T-cell (primary cell): ENCODE measurements at regions not wholly inside any gene's neighbourhood (a gene's known extent, or its start where the extent isn't known, plus 50 kb on each side); places are given as distances from the start of the nearest gene placed in this dataset.
"Not testable (repeated sequence)": the region's sequence is repeated elsewhere in the genome, so short reads cannot be mapped to it uniquely, and the experiment has no call there.

Experiments used
- ATAC-seq, 4 experiments: fragments of 200-7000 bp in 3 of 4; fragments of 150-1000 bp in 1 of 4; cut with Tn5 transposase; replicated peaks in 1 of 4; 1 replicate in 3 of 4; 2 replicates in 1 of 4; pipeline ENCODE4 v1.10.0; 2021; ENCODE audit warnings: moderate library complexity in 3 of 4, mild to moderate bottlenecking in 2 of 4, moderate number of reproducible peaks in 1 of 4
- CTCF ChIA-PET, 2 donors: fragments of 300-600 bp; sonication (Branson Sonifier 250); formaldehyde crosslinking; loops; one replicate each; lab custom pipeline; 2022; ENCODE audit warnings: antibody characterized with exemption in 2 of 2; lab: Charles Lee
- POLR2A ChIA-PET, 2 donors: fragments of 300-600 bp; sonication (Branson Sonifier 250); formaldehyde crosslinking; loops; one replicate each; lab custom pipeline; 2022; ENCODE audit warnings: antibody characterized with exemption in 2 of 2; lab: Charles Lee
- DNase-seq, 35 experiments: peaks; one replicate each; pipeline versions ENCODE4 v3.0.0 to v3.0.0-alpha.2; 2013 to 2023
- H3K27ac ChIP-seq: one replicate; pipeline ENCODE4 v1.5.1; 2013; ENCODE audit warnings: low read length
- H3K27me3 ChIP-seq, 2 experiments: replicated peaks in 1 of 2; 1 replicate in 1 of 2; 2 replicates in 1 of 2; pipeline versions ENCODE4 v1.6.1 to v1.7.0; 2013; ENCODE audit warnings: low read length in 1 of 2, mixed read lengths in 1 of 2; ENCODE audit not compliant: control insufficient read depth in 2 of 2, insufficient read depth in 2 of 2; ENCODE audit errors: extremely low read depth in 1 of 2
- H3K36me3 ChIP-seq, 2 donors: 1 replicate in 1 of 2; 2 replicates in 1 of 2; pipeline versions ENCODE4 v1.6.1 to v1.7.0; 2013; ENCODE audit warnings: low read length in 1 of 2; ENCODE audit not compliant: control insufficient read depth in 2 of 2, insufficient read depth in 1 of 2; ENCODE audit errors: extremely low read depth in 1 of 2
- H3K4me1 ChIP-seq, 2 experiments: 1 replicate in 1 of 2; 2 replicates in 1 of 2; pipeline versions ENCODE4 v1.6.1 to v1.7.0; 2013; ENCODE audit warnings: low read length in 2 of 2, mixed read lengths in 1 of 2; ENCODE audit not compliant: insufficient read depth in 2 of 2, control insufficient read depth in 1 of 2; ENCODE audit errors: extremely low read depth in 1 of 2
- H3K4me3 ChIP-seq, 2 donors: 1 replicate in 1 of 2; 2 replicates in 1 of 2; pipeline versions ENCODE4 v1.5.1 to v1.7.0; 2013; ENCODE audit warnings: mild to moderate bottlenecking in 2 of 2, low read length in 1 of 2, moderate library complexity in 1 of 2; ENCODE audit not compliant: control insufficient read depth in 1 of 2; ENCODE audit errors: extremely low read depth in 1 of 2
- H3K9me3 ChIP-seq: 2 replicates; pipeline ENCODE4 v1.7.0; 2013
- H3K27ac Mint-ChIP-seq, 2 donors: one replicate each; pipeline ENCODE4 v1.8.0; 2020 to 2021; ENCODE audit warnings: mild to moderate bottlenecking in 2 of 2, mixed read lengths in 2 of 2
- H3K27me3 Mint-ChIP-seq, 2 donors: one replicate each; pipeline ENCODE4 v1.8.0; 2021 to 2022; ENCODE audit warnings: mixed read lengths in 2 of 2
- H3K36me3 Mint-ChIP-seq: one replicate; pipeline ENCODE4 v1.8.0; 2021; ENCODE audit warnings: mixed read lengths
- H3K4me1 Mint-ChIP-seq, 3 donors: one replicate each; pipeline ENCODE4 v1.8.0; 2020 to 2022; ENCODE audit warnings: mixed read lengths in 3 of 3, mild to moderate bottlenecking in 1 of 3
- H3K4me3 Mint-ChIP-seq, 3 donors: one replicate each; pipeline ENCODE4 v1.8.0; 2020 to 2022; ENCODE audit warnings: mild to moderate bottlenecking in 3 of 3, mixed read lengths in 3 of 3, moderate library complexity in 3 of 3
- H3K9me3 Mint-ChIP-seq, 3 donors: one replicate each; pipeline ENCODE4 v1.8.0; 2020 to 2022; ENCODE audit warnings: mixed read lengths in 3 of 3
- WGBS: methylation state at CpG from one replicate; pipeline ENCODE4 v1.1.5; 2013; ENCODE audit warnings: missing lambda C conversion rate; ENCODE audit not compliant: insufficient coverage; 5-methylcytosine and 5-hydroxymethylcytosine counted together

DNA sequence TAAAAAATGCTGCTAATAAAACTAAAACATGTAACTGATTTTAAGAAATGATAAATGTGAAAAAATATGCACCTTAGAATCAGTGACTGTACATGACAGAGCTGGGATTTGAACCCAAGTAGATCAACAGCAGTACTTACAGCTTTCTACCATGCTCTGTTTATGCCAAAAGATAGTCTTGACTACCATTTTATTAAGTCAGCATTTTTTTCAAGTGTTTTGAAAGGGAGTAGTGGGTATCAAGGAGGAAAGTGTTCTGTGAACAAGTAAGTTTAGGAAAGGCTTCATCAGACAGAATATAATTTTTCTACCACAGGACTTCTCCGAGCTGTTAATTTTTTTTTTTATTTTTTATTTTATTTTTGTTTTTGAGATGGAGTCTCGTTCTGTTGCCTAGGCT lies 180.4 kb upstream of the GLRA1 start:
- Histone ChIP-seq H3K9me3 (no peaks in the 10 kb centered on the region), H3K36me3 (no peaks in the 10 kb centered on the region), H3K4me3 (no peak overlapping the region), H3K4me1 (no peaks in the 10 kb centered on the region), H3K27me3 (peaks cover 0 to 2% of the 10 kb centered on the region in 2 experiments), H3K27ac (no peak overlapping the region)
- ChIA-PET CTCF (no interaction called here), POLR2A (no interaction called here)
- ATAC-seq (no peak), DNase-seq (no peak)
- WGBS = no CpG with 5 or more reads among the region's 2 CpGs
- peaks cover 4 to 18% (median 5%) of the 10 kb centered on the region in 3 donors for H3K9me3 Mint-ChIP-seq
- no peak overlapping the region for H3K4me3 Mint-ChIP-seq
- H3K27me3 Mint-ChIP-seq = peaks cover 0 to 11% of the 10 kb centered on the region in 2 donors
- no peaks in the 10 kb centered on the region for H3K4me1 Mint-ChIP-seq
- H3K36me3 Mint-ChIP-seq = no peaks in the 10 kb centered on the region
- no peak overlapping the region for H3K27ac Mint-ChIP-seq

DNA sequence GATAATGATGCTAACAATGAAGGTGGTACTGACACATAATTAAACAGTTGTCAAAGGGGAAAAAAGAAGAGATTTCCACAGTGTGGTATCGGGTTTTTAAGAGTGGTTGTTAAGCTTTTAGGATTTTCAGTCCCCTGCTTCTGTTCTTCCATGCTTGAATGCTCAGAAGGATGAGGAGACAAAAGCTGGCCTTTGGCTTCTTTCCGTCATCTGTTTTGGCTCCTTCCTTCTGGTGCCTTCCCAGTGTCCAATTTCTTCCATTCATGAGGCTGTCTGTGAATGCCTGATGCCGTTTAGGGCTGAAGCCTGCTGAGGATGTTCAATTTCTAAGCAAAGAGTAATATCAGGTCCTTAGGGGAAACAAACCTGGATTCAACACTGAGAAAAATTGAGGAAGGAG lies 179.6 kb upstream of the GLRA1 start:
- ChIA-PET CTCF (no interaction called here), POLR2A (no interaction called here)
- no peaks in the 10 kb centered on the region for H3K36me3 ChIP-seq

DNA sequence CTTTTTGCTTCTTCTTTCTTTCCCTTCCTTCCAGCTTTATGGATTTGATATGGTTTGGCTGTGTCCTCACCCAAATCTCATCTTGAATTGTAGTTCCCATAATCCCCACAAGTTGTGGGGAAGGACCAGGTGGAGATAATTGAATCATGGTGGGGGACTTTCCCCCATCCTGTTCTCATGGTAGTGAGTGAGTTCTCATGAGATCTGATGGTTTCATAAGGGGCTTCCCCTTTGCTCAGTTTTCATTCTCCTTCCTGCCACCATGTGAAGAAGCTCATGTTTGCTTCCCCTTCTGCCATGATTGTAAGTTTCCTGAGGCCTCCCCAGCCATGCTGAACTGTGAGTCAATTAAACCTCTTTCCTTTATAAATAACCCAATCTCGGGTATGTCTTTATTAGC lies 178.3 kb upstream of the GLRA1 start:
- CTCF ChIA-PET = not testable (repeated sequence)
- peaks cover 0 to 18% (median 4%) of the 10 kb centered on the region in 3 donors for H3K9me3 Mint-ChIP-seq

More for the DNA sequence above, 179.6 kb upstream of the GLRA1 start:
- WGBS = 100% methylated on average over 1 of the region's 3 CpGs
- H3K27me3 ChIP-seq = peaks cover 0 to 2% of the 10 kb centered on the region in 2 experiments
- no peak overlapping the region for H3K4me3 ChIP-seq
- Mint-ChIP-seq H3K4me1 (no peaks in the 10 kb centered on the region), H3K9me3 (peaks cover 4 to 18% (median 5%) of the 10 kb centered on the region in 3 donors), H3K36me3 (no peaks in the 10 kb centered on the region), H3K27ac (no peak overlapping the region), H3K4me3 (no peak overlapping the region), H3K27me3 (peaks cover 0 to 14% of the 10 kb centered on the region in 2 donors)
- no peaks in the 10 kb centered on the region for H3K9me3 ChIP-seq
- DNase-seq (no peak), ATAC-seq (no peak)
- no peaks in the 10 kb centered on the region for H3K4me1 ChIP-seq
- H3K27ac ChIP-seq = no peak overlapping the region

GRCh38 chr5:152102057-152102456 lies 177.4 kb upstream of the GLRA1 start:
- peaks cover 3 to 7% (median 4%) of the 10 kb centered on the region in 3 donors for H3K4me1 Mint-ChIP-seq
- Histone ChIP-seq H3K4me1 (no peaks in the 10 kb centered on the region), H3K9me3 (no peaks in the 10 kb centered on the region), H3K4me3 (no peak overlapping the region), H3K36me3 (no peaks in the 10 kb centered on the region), H3K27me3 (no peaks in the 10 kb centered on the region), H3K27ac (no peak overlapping the region)
- WGBS = no CpG with 5 or more reads among the region's 3 CpGs
- POLR2A ChIA-PET = interaction anchor here in 1 of 2 donors (0.6 kb wide), 1 partner anchor 115 kb away, joined by 4 read pairs; no protein-coding TSS in a partner anchor
- peaks cover 0 to 18% (median 4%) of the 10 kb centered on the region in 3 donors for H3K9me3 Mint-ChIP-seq
- no peaks in the 10 kb centered on the region for H3K36me3 Mint-ChIP-seq
- DNase-seq = no peak
- H3K27me3 Mint-ChIP-seq = peaks cover 0 to 9% of the 10 kb centered on the region in 2 donors
- ATAC-seq = no peak
- CTCF ChIA-PET = interaction anchor here in 1 of 2 donors (0.6 to 1.2 kb wide), 2 partner anchors 40 to 60 kb away, joined by 3 read pairs; no protein-coding TSS in a partner anchor
- H3K27ac Mint-ChIP-seq = no peak overlapping the region
- H3K4me3 Mint-ChIP-seq = no peak overlapping the region

More for the DNA sequence above, 178.3 kb upstream of the GLRA1 start:
- WGBS = no CpG with 5 or more reads among the region's 1 CpG
- peaks cover 0 to 11% of the 10 kb centered on the region in 2 donors for H3K27me3 Mint-ChIP-seq
- DNase-seq, H3K4me1 ChIP-seq, H3K27ac ChIP-seq, H3K27ac Mint-ChIP-seq, H3K4me3 ChIP-seq, H3K4me3 Mint-ChIP-seq, ATAC-seq, H3K27me3 ChIP-seq, POLR2A ChIA-PET, H3K36me3 ChIP-seq, H3K4me1 Mint-ChIP-seq, H3K9me3 ChIP-seq, H3K36me3 Mint-ChIP-seq: not testable (repeated sequence)

DNA sequence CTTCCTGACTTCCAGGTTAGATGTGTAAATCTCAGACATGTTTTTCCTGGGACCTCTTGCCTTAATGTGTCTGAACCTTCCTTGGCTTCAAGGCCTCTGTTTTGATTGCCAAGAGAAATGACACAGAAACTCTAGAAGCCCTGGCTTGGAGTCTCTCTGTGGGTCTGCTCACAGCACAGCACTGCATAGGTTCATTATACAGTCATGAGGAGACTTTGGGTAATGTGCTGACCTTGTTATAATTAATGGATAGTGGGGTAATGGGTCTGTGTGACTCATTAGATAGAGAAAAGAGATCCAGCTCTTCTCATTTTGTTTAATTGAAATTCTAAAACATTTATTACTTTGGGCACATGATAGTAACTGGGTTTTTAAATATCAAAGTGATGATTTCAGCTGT lies 175.8 kb upstream of the GLRA1 start:
- Histone ChIP-seq H3K27ac (no peak overlapping the region), H3K4me3 (no peak overlapping the region), H3K9me3 (no peaks in the 10 kb centered on the region), H3K36me3 (no peaks in the 10 kb centered on the region), H3K27me3 (no peaks in the 10 kb centered on the region), H3K4me1 (no peaks in the 10 kb centered on the region)
- no peak for DNase-seq
- ATAC-seq = no peak
- Mint-ChIP-seq H3K27me3 (peaks cover 0 to 9% of the 10 kb centered on the region in 2 donors), H3K9me3 (peaks cover 0 to 18% (median 4%) of the 10 kb centered on the region in 3 donors), H3K36me3 (no peaks in the 10 kb centered on the region), H3K4me1 (peaks cover 7 to 16% (median 8%) of the 10 kb centered on the region in 3 donors), H3K27ac (no peak overlapping the region), H3K4me3 (no peak overlapping the region)
- ChIA-PET POLR2A (no interaction called here), CTCF (no interaction called here)

DNA sequence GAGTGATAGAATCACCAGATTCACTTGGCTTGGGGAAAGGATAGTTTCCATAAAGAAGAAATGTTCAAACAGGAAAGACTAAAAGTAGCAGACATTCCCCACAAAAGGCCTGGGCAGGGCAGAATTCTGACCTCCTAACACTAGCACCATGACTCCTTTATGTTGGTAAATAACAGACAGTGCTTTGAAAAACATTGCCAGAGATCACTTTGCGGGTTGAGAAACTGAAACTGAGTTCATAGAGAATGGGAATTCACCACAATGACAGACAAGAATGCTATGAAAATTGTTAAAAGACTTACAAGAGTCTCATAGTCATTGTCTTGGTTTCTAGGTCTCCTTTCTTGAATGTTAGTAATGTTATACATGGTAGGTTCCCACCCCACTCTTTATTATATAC lies 172.5 kb upstream of the GLRA1 start:
- no peaks in the 10 kb centered on the region for H3K36me3 ChIP-seq
- Mint-ChIP-seq H3K4me3 (no peak overlapping the region), H3K27me3 (peaks cover 0 to 9% of the 10 kb centered on the region in 2 donors), H3K9me3 (peaks cover 0 to 4% (median 1%) of the 10 kb centered on the region in 3 donors), H3K36me3 (no peaks in the 10 kb centered on the region), H3K27ac (no peak overlapping the region), H3K4me1 (peaks cover 7 to 16% (median 8%) of the 10 kb centered on the region in 3 donors)
- H3K9me3 ChIP-seq = no peaks in the 10 kb centered on the region
- ATAC-seq (no peak), DNase-seq (peak in 1 of 35 experiments; percentile 2)
- H3K27me3 ChIP-seq = no peaks in the 10 kb centered on the region
- H3K27ac ChIP-seq = no peak overlapping the region
- H3K4me3 ChIP-seq = no peak overlapping the region
- WGBS = no CpG with 5 or more reads among the region's 1 CpG
- no peaks in the 10 kb centered on the region for H3K4me1 ChIP-seq
- CTCF ChIA-PET = no interaction called here
- POLR2A ChIA-PET = no interaction called here
